ENCODE measurements at regions not wholly inside any gene's neighbourhood (a gene's known extent, or its start where the extent isn't known, plus 50 kb on each side); places are given as distances from the start of the nearest gene placed in this dataset.

DNA sequence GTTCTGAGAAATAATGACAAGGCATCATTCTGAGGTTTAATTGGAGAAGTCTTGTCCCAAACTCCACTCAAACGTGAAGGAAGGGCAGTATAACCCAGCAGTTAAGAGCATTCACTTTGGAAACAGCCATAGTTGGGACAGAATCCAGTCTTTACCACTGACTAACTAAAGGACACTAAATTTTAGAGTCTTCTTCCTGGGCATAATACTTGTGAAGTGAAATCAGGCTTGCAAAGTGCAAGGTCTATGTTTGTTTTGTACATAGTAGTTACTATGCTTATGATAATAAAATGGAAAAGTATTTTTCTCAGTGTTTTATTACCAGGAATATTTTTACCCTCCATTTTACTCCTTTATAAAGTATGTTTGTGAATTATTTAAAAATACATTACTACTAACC is 748.2 kb upstream of the ID2 start:
- TF ChIP-seq, protein P1, sequence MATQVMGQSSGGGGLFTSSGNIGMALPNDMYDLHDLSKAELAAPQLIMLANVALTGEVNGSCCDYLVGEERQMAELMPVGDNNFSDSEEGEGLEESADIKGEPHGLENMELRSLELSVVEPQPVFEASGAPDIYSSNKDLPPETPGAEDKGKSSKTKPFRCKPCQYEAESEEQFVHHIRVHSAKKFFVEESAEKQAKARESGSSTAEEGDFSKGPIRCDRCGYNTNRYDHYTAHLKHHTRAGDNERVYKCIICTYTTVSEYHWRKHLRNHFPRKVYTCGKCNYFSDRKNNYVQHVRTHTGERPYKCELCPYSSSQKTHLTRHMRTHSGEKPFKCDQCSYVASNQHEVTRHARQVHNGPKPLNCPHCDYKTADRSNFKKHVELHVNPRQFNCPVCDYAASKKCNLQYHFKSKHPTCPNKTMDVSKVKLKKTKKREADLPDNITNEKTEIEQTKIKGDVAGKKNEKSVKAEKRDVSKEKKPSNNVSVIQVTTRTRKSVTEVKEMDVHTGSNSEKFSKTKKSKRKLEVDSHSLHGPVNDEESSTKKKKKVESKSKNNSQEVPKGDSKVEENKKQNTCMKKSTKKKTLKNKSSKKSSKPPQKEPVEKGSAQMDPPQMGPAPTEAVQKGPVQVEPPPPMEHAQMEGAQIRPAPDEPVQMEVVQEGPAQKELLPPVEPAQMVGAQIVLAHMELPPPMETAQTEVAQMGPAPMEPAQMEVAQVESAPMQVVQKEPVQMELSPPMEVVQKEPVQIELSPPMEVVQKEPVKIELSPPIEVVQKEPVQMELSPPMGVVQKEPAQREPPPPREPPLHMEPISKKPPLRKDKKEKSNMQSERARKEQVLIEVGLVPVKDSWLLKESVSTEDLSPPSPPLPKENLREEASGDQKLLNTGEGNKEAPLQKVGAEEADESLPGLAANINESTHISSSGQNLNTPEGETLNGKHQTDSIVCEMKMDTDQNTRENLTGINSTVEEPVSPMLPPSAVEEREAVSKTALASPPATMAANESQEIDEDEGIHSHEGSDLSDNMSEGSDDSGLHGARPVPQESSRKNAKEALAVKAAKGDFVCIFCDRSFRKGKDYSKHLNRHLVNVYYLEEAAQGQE (IDR thresholded peaks at IDR 0.05; ENCODE audit: low read depth), result no peak
- TF ChIP-seq YY1 (IDR thresholded peaks at IDR 0.05; ENCODE audit: low read depth) (no peak), MAX (IDR thresholded peaks at IDR 0.05) (no peak), CEBPB (IDR thresholded peaks at IDR 0.05) (no peak), RAD21 (IDR thresholded peaks at IDR 0.05; ENCODE audit: low read depth) (no peak)
